SK-N-MC (cell line): ENCODE measurements at regions not wholly inside any gene's neighbourhood (a gene's known extent, or its start where the extent isn't known, plus 50 kb on each side); places are given as distances from the start of the nearest gene placed in this dataset.

Experiments used
- EZH2 ChIP-seq: fragments of 200-600 bp; sonication (generic); IDR thresholded peaks from one replicate; pipeline ENCODE4 v1.6.1; 2017; ENCODE audit warnings: antibody characterized with exemption
- POLR2AphosphoS5 ChIP-seq: IDR thresholded peaks from 2 replicates; pipeline ENCODE4 v1.6.1; 2012; ENCODE audit warnings: mild to moderate bottlenecking, low read depth, low read length, borderline replicate concordance

DNA sequence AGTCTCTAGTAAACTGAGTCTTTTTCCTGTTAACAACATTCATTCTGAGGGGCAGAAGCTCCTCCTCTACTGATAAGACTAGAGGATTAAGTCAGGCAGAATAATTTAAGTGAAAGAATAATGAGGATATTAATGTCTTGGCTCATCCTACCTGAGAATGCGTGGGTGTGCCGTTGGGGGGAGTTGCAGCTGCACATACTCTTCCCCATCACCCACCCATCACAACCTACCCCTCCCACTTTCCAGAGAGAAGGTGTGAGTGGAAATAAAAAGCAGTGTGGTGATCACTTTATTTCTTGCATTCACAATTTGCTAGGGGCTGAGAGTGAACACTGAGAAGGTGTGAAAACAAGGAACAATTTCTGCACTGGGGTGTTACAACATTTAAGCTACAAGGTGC lies 146.8 kb upstream of the MAGI3 start:
- TF ChIP-seq EZH2: no peak
- no peak for TF ChIP-seq POLR2AphosphoS5
